ENCODE measurements at regions not wholly inside any gene's neighbourhood (a gene's known extent, or its start where the extent isn't known, plus 50 kb on each side); places are given as distances from the start of the nearest gene placed in this dataset.

DNA sequence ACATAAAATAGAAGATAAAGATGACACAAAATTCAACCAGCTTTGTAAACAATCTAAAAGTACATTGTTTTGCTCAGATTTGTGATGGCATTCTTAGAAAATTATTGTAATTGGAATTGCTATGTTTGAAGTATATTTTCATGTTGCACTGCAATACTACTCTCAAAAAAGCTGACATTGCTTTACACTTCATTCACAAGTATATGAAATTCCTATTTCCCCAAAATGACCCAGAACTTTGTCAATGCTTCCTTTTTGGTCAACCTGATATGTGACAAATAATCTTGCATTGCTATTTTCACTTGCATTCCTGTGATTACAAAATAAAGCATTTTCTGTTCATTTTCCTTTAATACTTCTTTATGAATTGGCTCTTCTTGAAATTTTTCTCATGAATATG, 104.1 kb upstream of the BMP5 start:
- TF ChIP-seq, protein P1, sequence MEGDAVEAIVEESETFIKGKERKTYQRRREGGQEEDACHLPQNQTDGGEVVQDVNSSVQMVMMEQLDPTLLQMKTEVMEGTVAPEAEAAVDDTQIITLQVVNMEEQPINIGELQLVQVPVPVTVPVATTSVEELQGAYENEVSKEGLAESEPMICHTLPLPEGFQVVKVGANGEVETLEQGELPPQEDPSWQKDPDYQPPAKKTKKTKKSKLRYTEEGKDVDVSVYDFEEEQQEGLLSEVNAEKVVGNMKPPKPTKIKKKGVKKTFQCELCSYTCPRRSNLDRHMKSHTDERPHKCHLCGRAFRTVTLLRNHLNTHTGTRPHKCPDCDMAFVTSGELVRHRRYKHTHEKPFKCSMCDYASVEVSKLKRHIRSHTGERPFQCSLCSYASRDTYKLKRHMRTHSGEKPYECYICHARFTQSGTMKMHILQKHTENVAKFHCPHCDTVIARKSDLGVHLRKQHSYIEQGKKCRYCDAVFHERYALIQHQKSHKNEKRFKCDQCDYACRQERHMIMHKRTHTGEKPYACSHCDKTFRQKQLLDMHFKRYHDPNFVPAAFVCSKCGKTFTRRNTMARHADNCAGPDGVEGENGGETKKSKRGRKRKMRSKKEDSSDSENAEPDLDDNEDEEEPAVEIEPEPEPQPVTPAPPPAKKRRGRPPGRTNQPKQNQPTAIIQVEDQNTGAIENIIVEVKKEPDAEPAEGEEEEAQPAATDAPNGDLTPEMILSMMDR (optimal IDR thresholded peaks at IDR 0.05 in 1 of 3, IDR thresholded peaks at IDR 0.05 in 1 of 3, conservative IDR thresholded peaks at IDR 0.05 in 1 of 3; ENCODE audit: extremely low read depth in 1 of 3, insufficient read depth in 2 of 3, low read length in 3 of 3) = no peak
- no peak for TF ChIP-seq EZH2 (IDR thresholded peaks at IDR 0.05; ENCODE audit: low read length)

Measured in keratinocyte (primary cell).